PFSK-1 (cell line): ENCODE measurements at regions not wholly inside any gene's neighbourhood (a gene's known extent, or its start where the extent isn't known, plus 50 kb on each side); places are given as distances from the start of the nearest gene placed in this dataset.

Source experiments
- FOXP2 ChIP-seq: optimal IDR thresholded peaks from 2 replicates; pipeline ENCODE3; 2011; ENCODE audit warnings: borderline replicate concordance, control low read depth, inconsistent platforms; ENCODE audit not compliant: insufficient read depth; ENCODE audit errors: extremely low read length, extremely low read depth
- POLR2AphosphoS5 ChIP-seq: IDR thresholded peaks from 2 replicates; pipeline ENCODE4 v1.6.1; 2012; ENCODE audit warnings: low read depth, mild to moderate bottlenecking, control low read depth, low read length, moderate library complexity
- REST ChIP-seq, 2 experiments: IDR thresholded peaks; 2 replicates each; pipeline versions ENCODE4 v1.6.1 to v1.8.0; 2011 to 2012; ENCODE audit warnings: low read depth in 2 of 2, low read length in 2 of 2, control low read depth in 1 of 2, inconsistent platforms in 1 of 2, mild to moderate bottlenecking in 1 of 2, moderate library complexity in 1 of 2; ENCODE audit not compliant: insufficient read depth in 1 of 2
- SIN3A ChIP-seq: IDR thresholded peaks from 2 replicates; pipeline ENCODE4 v1.6.1; 2012; ENCODE audit warnings: mild to moderate bottlenecking, low read length, moderate library complexity, borderline replicate concordance; ENCODE audit not compliant: insufficient read depth
- TAF1 ChIP-seq: IDR thresholded peaks from 2 replicates; pipeline ENCODE4 v1.6.1; 2012; ENCODE audit warnings: low read length, control low read depth, borderline replicate concordance; ENCODE audit not compliant: insufficient read depth

GRCh38 chr13:37202264-37202663 lies 96.8 kb upstream of the CSNK1A1L start:
- TF ChIP-seq REST (IDR thresholded peaks at IDR 0.05; ENCODE audit: insufficient read depth in 1 of 2, low read depth in 2 of 2, low read length in 2 of 2) = no peak
- no peak for TF ChIP-seq SIN3A
- no peak for TF ChIP-seq FOXP2
- TF ChIP-seq TAF1 = no peak
- no peak for TF ChIP-seq POLR2AphosphoS5

DNA sequence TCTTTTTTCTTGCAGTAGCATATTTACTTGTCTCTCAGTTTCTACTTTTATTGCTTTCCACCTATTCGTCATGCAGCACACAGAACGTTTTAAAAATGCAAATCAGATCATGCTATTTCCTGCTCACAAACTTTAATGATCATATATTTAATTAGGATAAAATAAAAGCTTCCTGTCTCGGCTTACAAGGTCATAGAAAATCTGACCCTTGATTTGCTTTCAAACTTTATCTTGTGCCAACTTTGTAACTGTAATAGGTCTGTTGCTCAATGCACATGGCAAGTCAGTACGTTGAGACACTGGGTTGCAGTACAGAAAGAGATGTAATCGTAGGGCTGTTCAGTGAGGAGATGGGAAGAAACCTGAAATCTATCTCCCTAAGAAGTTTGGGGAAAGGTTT lies 95.6 kb upstream of the CSNK1A1L start:
- no peak for TF ChIP-seq REST (IDR thresholded peaks at IDR 0.05; ENCODE audit: insufficient read depth in 1 of 2, low read depth in 2 of 2, low read length in 2 of 2)
- no peak for TF ChIP-seq SIN3A
- TF ChIP-seq POLR2AphosphoS5 = no peak
- no peak for TF ChIP-seq TAF1
- no peak for TF ChIP-seq FOXP2

- TF ChIP-seq REST (IDR thresholded peaks at IDR 0.05; ENCODE audit: insufficient read depth in 1 of 2, low read depth in 2 of 2, low read length in 2 of 2) = no peak
- TF ChIP-seq SIN3A = no peak
- no peak for TF ChIP-seq POLR2AphosphoS5
- no peak for TF ChIP-seq TAF1
- TF ChIP-seq FOXP2 = no peak
Observed at GRCh38 chr13:37198629-37199028, 93.2 kb upstream of the CSNK1A1L start.

- TF ChIP-seq SIN3A (no peak), TAF1 (no peak), FOXP2 (no peak), POLR2AphosphoS5 (no peak)
Observed at GRCh38 chr13:37195621-37196020, 90.2 kb upstream of the CSNK1A1L start.

- TF ChIP-seq TAF1 (no peak), FOXP2 (no peak), REST (IDR thresholded peaks at IDR 0.05; ENCODE audit: insufficient read depth in 1 of 2, low read depth in 2 of 2, low read length in 2 of 2) (no peak), POLR2AphosphoS5 (no peak), SIN3A (no peak)
Observed at GRCh38 chr13:37194428-37194861, 89.0 kb upstream of the CSNK1A1L start.
